Smooth muscle cell (in vitro differentiated cells): ENCODE measurements at regions not wholly inside any gene's neighbourhood (a gene's known extent, or its start where the extent isn't known, plus 50 kb on each side); places are given as distances from the start of the nearest gene placed in this dataset.
"Not testable (repeated sequence)": the region's sequence is repeated elsewhere in the genome, so short reads cannot be mapped to it uniquely, and the experiment has no call there.

Experiments used
- DNase-seq: peaks from one replicate; lab custom pipeline; 2025; ENCODE audit not compliant: unreplicated experiment; lab: John Stamatoyannopoulos, UW
- H2AFZ ChIP-seq: fragments of 200-600 bp; sonication (generic); 2 replicates; pipeline ENCODE4 v1.6.0; 2016; ENCODE audit warnings: antibody characterized with exemption, low read depth, mild to moderate bottlenecking
- H3F3A ChIP-seq: fragments of 200-600 bp; sonication (generic); 2 replicates; pipeline ENCODE4 v1.6.0; 2017; ENCODE audit warnings: antibody characterized with exemption, low read depth
- H3K27ac ChIP-seq: fragments of 200-600 bp; sonication (generic); 2 replicates; pipeline ENCODE4 v1.5.1; 2016; ENCODE audit warnings: low read depth, mild to moderate bottlenecking
- H3K27me3 ChIP-seq: fragments of 200-600 bp; sonication (generic); 2 replicates; pipeline ENCODE4 v1.6.1; 2016; ENCODE audit warnings: low read depth, mild to moderate bottlenecking
- H3K36me3 ChIP-seq: fragments of 200-600 bp; sonication (generic); 2 replicates; pipeline ENCODE4 v1.5.1; 2016; ENCODE audit warnings: low read depth
- H3K4me1 ChIP-seq: fragments of 200-600 bp; sonication (generic); 2 replicates; pipeline ENCODE4 v1.5.1; 2016; ENCODE audit warnings: low read depth
- H3K4me2 ChIP-seq: fragments of 200-600 bp; sonication (generic); 2 replicates; pipeline ENCODE4 v1.6.0; 2016; ENCODE audit warnings: mild to moderate bottlenecking
- H3K4me3 ChIP-seq: fragments of 200-600 bp; sonication (generic); 2 replicates; pipeline ENCODE4 v1.5.1; 2016; ENCODE audit warnings: mild to moderate bottlenecking
- H3K79me2 ChIP-seq: fragments of 200-600 bp; sonication (generic); 2 replicates; pipeline ENCODE4 v1.6.0; 2016; ENCODE audit warnings: low read depth, mild to moderate bottlenecking
- H3K9ac ChIP-seq: fragments of 200-600 bp; sonication (generic); 2 replicates; pipeline ENCODE4 v1.6.0; 2016; ENCODE audit warnings: low read depth
- H3K9me3 ChIP-seq: fragments of 200-600 bp; sonication (generic); replicated peaks from 2 replicates; pipeline ENCODE4 v1.5.1; 2016; ENCODE audit warnings: low read depth
- H4K20me1 ChIP-seq: fragments of 200-600 bp; sonication (generic); 2 replicates; pipeline ENCODE4 v1.6.0; 2016; ENCODE audit warnings: low read depth
- CTCF ChIP-seq: fragments of 200-600 bp; sonication (generic); IDR thresholded peaks from 2 replicates; pipeline ENCODE4 v1.5.1; 2017; ENCODE audit warnings: borderline replicate concordance, mild to moderate bottlenecking, antibody characterized with exemption; ENCODE audit not compliant: insufficient read depth, poor library complexity, severe bottlenecking
- WGBS: methylation state at CpG from one replicate; pipeline ENCODE4 v1.1.7; 2016; ENCODE audit warnings: low lambda C conversion rate; 5-methylcytosine and 5-hydroxymethylcytosine counted together

DNA sequence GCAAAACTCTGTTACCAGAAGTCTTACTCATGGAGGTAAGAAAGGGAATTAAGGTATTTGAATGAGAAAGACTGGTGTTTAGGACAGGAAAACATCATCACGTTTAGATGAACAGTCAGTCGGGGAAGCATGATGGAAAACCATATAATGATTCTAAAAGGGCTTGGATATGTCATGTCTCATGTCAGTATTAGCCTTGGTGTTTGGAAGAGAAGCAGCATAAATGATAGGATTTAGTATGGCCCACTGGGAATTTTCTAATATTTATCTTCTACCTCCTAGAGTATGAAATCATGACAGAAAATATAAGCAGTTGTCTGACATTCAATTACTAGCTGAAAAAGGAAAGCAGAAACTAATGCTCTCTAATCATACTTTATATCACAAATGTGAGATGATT is 1643.6 kb upstream of the CELF4 start:
- H3K36me3 ChIP-seq, result no peaks in the 10 kb centered on the region
- H3K9me3 ChIP-seq, result no peaks in the 10 kb centered on the region
- H4K20me1 ChIP-seq, result no peaks in the 10 kb centered on the region
- H3K4me2 ChIP-seq, result no peak overlapping the region
- H3K27ac ChIP-seq, result no peak overlapping the region
- DNase-seq, result no peak
- no peak overlapping the region for H2AFZ ChIP-seq
- no peak for TF ChIP-seq CTCF
- no peaks in the 10 kb centered on the region for H3F3A ChIP-seq
- no peak overlapping the region for H3K9ac ChIP-seq
- no peaks in the 10 kb centered on the region for H3K27me3 ChIP-seq
- no peak overlapping the region for H3K4me3 ChIP-seq
- no peaks in the 10 kb centered on the region for H3K4me1 ChIP-seq
- H3K79me2 ChIP-seq, result no peaks in the 10 kb centered on the region
- WGBS, result 91% methylated on average over 2 of the region's 2 CpGs

- Histone ChIP-seq H3K9ac (no peak overlapping the region), H3K36me3 (no peaks in the 10 kb centered on the region), H4K20me1 (no peaks in the 10 kb centered on the region), H3K4me2 (no peak overlapping the region), H3F3A (no peaks in the 10 kb centered on the region), H2AFZ (no peak overlapping the region), H3K27ac (no peak overlapping the region), H3K27me3 (no peaks in the 10 kb centered on the region), H3K4me3 (no peak overlapping the region), H3K9me3 (no peaks in the 10 kb centered on the region), H3K4me1 (no peaks in the 10 kb centered on the region), H3K79me2 (no peaks in the 10 kb centered on the region)
- 77% methylated on average over 2 of the region's 2 CpGs for WGBS
- DNase-seq, result no peak
- TF ChIP-seq CTCF, result no peak
Observed at GRCh38 chr18:39208729-39209128, 1643.1 kb upstream of the CELF4 start.

DNA sequence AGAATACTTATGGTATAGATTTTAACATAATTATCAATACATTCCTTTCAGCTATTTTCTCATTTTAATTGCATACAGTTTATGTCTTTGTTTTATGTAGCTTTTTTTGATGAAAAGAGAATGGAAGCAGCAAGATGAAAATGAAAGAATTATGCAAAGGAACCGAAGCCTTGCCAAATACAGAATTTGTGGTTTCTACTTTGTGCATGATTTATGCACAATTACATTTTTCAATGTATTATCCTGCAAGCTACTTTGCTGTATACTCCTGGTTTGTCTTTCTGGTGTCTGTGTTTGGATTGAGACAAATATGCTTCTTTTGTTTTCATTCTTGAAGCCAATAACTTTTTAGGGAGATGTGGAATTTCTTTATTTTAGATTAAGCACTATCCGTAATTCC is 1642.6 kb upstream of the CELF4 start:
- Histone ChIP-seq H3K9ac (no peak overlapping the region), H3K9me3 (no peaks in the 10 kb centered on the region), H3K79me2 (no peaks in the 10 kb centered on the region), H3K36me3 (no peaks in the 10 kb centered on the region), H4K20me1 (no peaks in the 10 kb centered on the region), H2AFZ (no peak overlapping the region), H3K4me1 (no peaks in the 10 kb centered on the region), H3K4me2 (no peak overlapping the region), H3F3A (no peaks in the 10 kb centered on the region), H3K27me3 (no peaks in the 10 kb centered on the region), H3K27ac (no peak overlapping the region), H3K4me3 (no peak overlapping the region)
- no peak for TF ChIP-seq CTCF
- DNase-seq, result no peak
- WGBS, result 92% methylated on average over 2 of the region's 2 CpGs

- not testable (repeated sequence) for H2AFZ ChIP-seq, DNase-seq, H3K4me2 ChIP-seq, H3K9me3 ChIP-seq, H3K4me3 ChIP-seq, H3K79me2 ChIP-seq, H3K4me1 ChIP-seq, H3K27ac ChIP-seq, H4K20me1 ChIP-seq, H3K36me3 ChIP-seq, H3F3A ChIP-seq, H3K27me3 ChIP-seq, H3K9ac ChIP-seq
- 94% methylated on average over 4 of the region's 4 CpGs for WGBS
Observed at GRCh38 chr18:39206398-39207103, 1641.0 kb upstream of the CELF4 start.
